Prostate gland (tissue), 2 donors: ENCODE measurements at regions not wholly inside any gene's neighbourhood (a gene's known extent, or its start where the extent isn't known, plus 50 kb on each side); places are given as distances from the start of the nearest gene placed in this dataset.

Experiments used
- DNase-seq: peaks from one replicate; pipeline ENCODE4 v3.0.0-alpha.2; 2019; ENCODE audit warnings: low spot score
- H3K27ac ChIP-seq, 2 donors: fragments of 200-600 bp; sonication (generic); 2 replicates each; pipeline ENCODE4 v1.5.1; 2017 to 2019
- H3K27me3 ChIP-seq: fragments of 200-600 bp; sonication (generic); replicated peaks from 2 replicates; pipeline ENCODE4 v1.5.1; 2019; ENCODE audit not compliant: insufficient read depth
- H3K36me3 ChIP-seq, 2 donors: fragments of 200-600 bp; sonication (generic); 1 replicate in 1 of 2; 2 replicates in 1 of 2; pipeline versions ENCODE4 v1.5.1 to v1.8.1; 2017 to 2019
- H3K4me1 ChIP-seq: fragments of 200-600 bp; sonication (generic); replicated peaks from 2 replicates; pipeline ENCODE4 v1.5.1; 2019
- H3K4me3 ChIP-seq, 2 donors: fragments of 200-600 bp; sonication (generic); 2 replicates each; pipeline ENCODE4 v1.5.1; 2017 to 2019
- H3K9me3 ChIP-seq: fragments of 200-600 bp; sonication (generic); 2 replicates; pipeline ENCODE4 v1.5.1; 2017
- CTCF ChIP-seq, 4 experiments: fragments of 200-600 bp in 2 of 4; fragments of 450-650 bp in 2 of 4; sonication (generic) in 2 of 4; IDR thresholded peaks; 1 replicate in 3 of 4; 2 replicates in 1 of 4; pipeline ENCODE4 v1.5.1; 2016 to 2019; ENCODE audit warnings: antibody characterized with exemption in 4 of 4, mild to moderate bottlenecking in 2 of 4, moderate library complexity in 2 of 4
- POLR2A ChIP-seq: fragments of 450-650 bp; IDR thresholded peaks from one replicate; pipeline ENCODE4 v1.6.1; 2016; ENCODE audit warnings: antibody characterized with exemption, mild to moderate bottlenecking
- POLR2AphosphoS5 ChIP-seq: sonication (generic); formaldehyde crosslinking; IDR thresholded peaks from one replicate; pipeline ENCODE4 v1.6.1; 2017; ENCODE audit warnings: antibody characterized with exemption
- WGBS: methylation state at CpG from one replicate; pipeline ENCODE4 v1.1.5; 2018; 5-methylcytosine and 5-hydroxymethylcytosine counted together
- intact Hi-C: fragments of 100-400 bp; cut with DNase I; formaldehyde crosslinking; loops from one replicate; pipeline ENCODE4 v1.14.2; 2022
- small RNA-seq, 2 donors: library from RNA; depleted of rRNA; stranded (forward); fragments of <200 nt; gene quantifications; one replicate each; pipeline ENCODE3, GENCODE V24; 2016

- Histone ChIP-seq H3K27me3 (no peaks in the 10 kb centered on the region), H3K36me3 (no peaks in the 10 kb centered on the region), H3K27ac (no peak overlapping the region), H3K4me3 (no peak overlapping the region), H3K9me3 (no peaks in the 10 kb centered on the region), H3K4me1 (no peaks in the 10 kb centered on the region)
- TF ChIP-seq POLR2AphosphoS5 (no peak), CTCF (IDR thresholded peaks at IDR 0.05) (no peak), POLR2A (no peak)
- intact Hi-C loops = no loop called here
- no peak for DNase-seq
Measured at GRCh38 chr1:96649301-96649700, 72.3 kb upstream of the PTBP2 start.

- no peak for DNase-seq
- Histone ChIP-seq H3K9me3 (no peaks in the 10 kb centered on the region), H3K36me3 (no peaks in the 10 kb centered on the region), H3K27me3 (no peaks in the 10 kb centered on the region), H3K4me3 (no peak overlapping the region), H3K27ac (no peak overlapping the region), H3K4me1 (no peaks in the 10 kb centered on the region)
- WGBS = 86% methylated on average over 5 of the region's 5 CpGs
- intact Hi-C loops = no loop called here
- TF ChIP-seq CTCF (IDR thresholded peaks at IDR 0.05) (no peak), POLR2AphosphoS5 (no peak), POLR2A (no peak)
Measured at GRCh38 chr1:96651517-96651916, 70.1 kb upstream of the PTBP2 start.

- no peaks in the 10 kb centered on the region for H3K36me3 ChIP-seq
- no peak for DNase-seq
- no peaks in the 10 kb centered on the region for H3K9me3 ChIP-seq
- TF ChIP-seq CTCF (IDR thresholded peaks at IDR 0.05) = no peak
- TF ChIP-seq POLR2A = no peak
- no peak for TF ChIP-seq POLR2AphosphoS5
- no peaks in the 10 kb centered on the region for H3K27me3 ChIP-seq
- no peak overlapping the region for H3K27ac ChIP-seq
- intact Hi-C loops = no loop called here
- H3K4me3 ChIP-seq = no peak overlapping the region
- no peaks in the 10 kb centered on the region for H3K4me1 ChIP-seq
- 91% methylated on average over 3 of the region's 3 CpGs for WGBS
Measured at GRCh38 chr1:96660051-96660450, 61.5 kb upstream of the PTBP2 start.

GRCh38 chr1:96660503-96660902 is 61.1 kb upstream of the PTBP2 start:
- no peak overlapping the region for H3K27ac ChIP-seq
- no peaks in the 10 kb centered on the region for H3K4me1 ChIP-seq
- 82% methylated on average over 2 of the region's 2 CpGs for WGBS
- intact Hi-C loops = no loop called here
- no peaks in the 10 kb centered on the region for H3K27me3 ChIP-seq
- H3K4me3 ChIP-seq = no peak overlapping the region
- H3K9me3 ChIP-seq = no peaks in the 10 kb centered on the region
- H3K36me3 ChIP-seq = no peaks in the 10 kb centered on the region
- DNase-seq = no peak
- TF ChIP-seq CTCF (IDR thresholded peaks at IDR 0.05) (no peak), POLR2AphosphoS5 (no peak), POLR2A (no peak)

Small RNAs in the stretch of these regions (small RNA-seq; reads per million reads assigned to genes)
- 0 reads per million in 2 donors for gene RNU1-130P
